HG02588 (cell line): ENCODE measurements at regions not wholly inside any gene's neighbourhood (a gene's known extent, or its start where the extent isn't known, plus 50 kb on each side); places are given as distances from the start of the nearest gene placed in this dataset.

Source experiments
- ATAC-seq: cut with Tn5 transposase; IDR thresholded peaks from one replicate; pipeline ENCODE4 v1.9.1; 2021; ENCODE audit warnings: mild to moderate bottlenecking, moderate library complexity; ENCODE audit not compliant: unreplicated experiment

GRCh38 chr2:200135082-200135481 lies 171.4 kb upstream of the SPATS2L start:
- no peak for ATAC-seq

GRCh38 chr2:200136655-200137054 lies 169.8 kb upstream of the SPATS2L start:
- ATAC-seq = no peak

GRCh38 chr2:200137271-200137670 lies 169.2 kb upstream of the SPATS2L start:
- no peak for ATAC-seq

- no peak for ATAC-seq
Measured at GRCh38 chr2:200137691-200138090, 168.8 kb upstream of the SPATS2L start.

- ATAC-seq = no peak
Measured at GRCh38 chr2:200138391-200139124, 167.9 kb upstream of the SPATS2L start.

GRCh38 chr2:200144571-200144970 lies 161.9 kb upstream of the SPATS2L start:
- ATAC-seq = no peak

GRCh38 chr2:200146501-200146900 lies 160.0 kb upstream of the SPATS2L start:
- ATAC-seq = no peak

- ATAC-seq = no peak
Measured at GRCh38 chr2:200147371-200147770, 159.1 kb upstream of the SPATS2L start.

- ATAC-seq = no peak
Measured at GRCh38 chr2:200148366-200148765, 158.1 kb upstream of the SPATS2L start.

GRCh38 chr2:200150411-200151086 lies 155.9 kb upstream of the SPATS2L start:
- no peak for ATAC-seq

GRCh38 chr2:200155652-200156051 lies 150.8 kb upstream of the SPATS2L start:
- ATAC-seq = no peak

- no peak for ATAC-seq
Measured at GRCh38 chr2:200156166-200156835, 150.2 kb upstream of the SPATS2L start.

- ATAC-seq = no peak
Measured at GRCh38 chr2:200158647-200159356, 147.7 kb upstream of the SPATS2L start.

- no peak for ATAC-seq
Measured at GRCh38 chr2:200159357-200159707, 147.2 kb upstream of the SPATS2L start.

- ATAC-seq = no peak
Measured at GRCh38 chr2:200159829-200160781, 146.4 kb upstream of the SPATS2L start.

GRCh38 chr2:200161458-200161857 lies 145.0 kb upstream of the SPATS2L start:
- ATAC-seq = no peak

- no peak for ATAC-seq
Measured at GRCh38 chr2:200165687-200166086, 140.8 kb upstream of the SPATS2L start.

GRCh38 chr2:200168641-200169555 lies 137.6 kb upstream of the SPATS2L start:
- no peak for ATAC-seq

GRCh38 chr2:200170221-200170620 lies 136.3 kb upstream of the SPATS2L start:
- ATAC-seq = no peak
